ENCODE measurements at regions not wholly inside any gene's neighbourhood (a gene's known extent, or its start where the extent isn't known, plus 50 kb on each side); places are given as distances from the start of the nearest gene placed in this dataset.

GRCh38 chr9:135269912-135270830 is 182.7 kb downstream of the OLFM1 start:
- Mint-ChIP-seq H3K36me3 (ENCODE audit: low read depth) (no peaks in the 10 kb centered on the region), H3K4me3 (no peak overlapping the region), H3K27me3 (peaks cover 9% of the 10 kb centered on the region), H3K9me3 (no peaks in the 10 kb centered on the region), H3K4me1 (no peaks in the 10 kb centered on the region), H3K27ac (no peak overlapping the region)
- ATAC-seq (replicated peaks) = no peak

- no peak overlapping the region for H3K4me3 Mint-ChIP-seq
- no peak for ATAC-seq (replicated peaks)
- peaks cover 10% of the 10 kb centered on the region for H3K27me3 Mint-ChIP-seq
- no peaks in the 10 kb centered on the region for H3K9me3 Mint-ChIP-seq
- H3K27ac Mint-ChIP-seq = no peak overlapping the region
- H3K36me3 Mint-ChIP-seq (ENCODE audit: low read depth) = no peaks in the 10 kb centered on the region
- no peaks in the 10 kb centered on the region for H3K4me1 Mint-ChIP-seq
These were observed 184.0 kb downstream of the OLFM1 start for GRCh38 chr9:135271425-135271824.

DNA sequence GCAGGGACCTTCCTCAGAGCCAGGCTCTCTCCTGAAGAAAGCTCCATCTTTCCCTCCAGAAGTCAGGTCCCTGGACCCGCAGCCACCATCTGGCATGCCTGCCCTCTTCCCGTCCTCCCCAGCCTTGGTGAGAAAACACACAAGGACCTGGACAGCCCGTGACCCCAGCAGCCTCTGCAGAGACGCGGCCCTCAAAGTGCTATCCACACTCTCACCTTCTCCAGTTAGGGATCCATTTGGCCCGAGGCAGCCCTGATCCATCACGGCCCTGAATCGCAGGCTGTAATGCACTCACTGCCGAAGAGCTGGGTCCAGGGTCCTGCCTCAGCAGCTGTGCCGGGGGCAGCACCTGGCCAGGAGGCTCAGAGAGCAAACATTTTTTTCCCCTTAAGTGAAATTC is 185.1 kb downstream of the OLFM1 start:
- no peak for ATAC-seq (replicated peaks)
- H3K27ac Mint-ChIP-seq = no peak overlapping the region
- H3K4me1 Mint-ChIP-seq = no peaks in the 10 kb centered on the region
- H3K36me3 Mint-ChIP-seq (ENCODE audit: low read depth) = no peaks in the 10 kb centered on the region
- H3K9me3 Mint-ChIP-seq = no peaks in the 10 kb centered on the region
- no peak overlapping the region for H3K4me3 Mint-ChIP-seq
- peaks cover 10% of the 10 kb centered on the region for H3K27me3 Mint-ChIP-seq

DNA sequence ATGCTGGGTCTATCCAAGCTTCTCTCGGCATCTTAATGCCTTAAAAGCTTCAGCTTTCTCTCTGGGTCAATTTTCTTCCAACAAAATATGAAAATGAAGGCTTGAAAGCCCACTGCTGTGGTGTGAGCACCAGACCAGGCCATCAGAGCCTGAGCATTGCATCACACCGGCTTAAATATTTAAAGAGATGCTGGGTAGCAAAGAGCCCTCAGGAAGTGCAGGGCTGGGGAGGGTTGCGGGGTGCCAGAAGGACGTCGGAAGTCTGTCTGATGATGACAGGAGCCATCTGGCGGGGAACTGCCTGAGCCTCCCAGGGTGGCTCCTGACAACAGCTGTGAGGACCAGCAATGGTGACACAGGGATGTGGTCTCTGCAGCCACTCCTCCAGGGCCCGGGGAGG is 185.5 kb downstream of the OLFM1 start:
- Mint-ChIP-seq H3K9me3 (no peaks in the 10 kb centered on the region), H3K4me3 (no peak overlapping the region), H3K36me3 (ENCODE audit: low read depth) (no peaks in the 10 kb centered on the region), H3K27me3 (peaks cover 13% of the 10 kb centered on the region), H3K27ac (no peak overlapping the region), H3K4me1 (no peaks in the 10 kb centered on the region)
- ATAC-seq (replicated peaks) = no peak

DNA sequence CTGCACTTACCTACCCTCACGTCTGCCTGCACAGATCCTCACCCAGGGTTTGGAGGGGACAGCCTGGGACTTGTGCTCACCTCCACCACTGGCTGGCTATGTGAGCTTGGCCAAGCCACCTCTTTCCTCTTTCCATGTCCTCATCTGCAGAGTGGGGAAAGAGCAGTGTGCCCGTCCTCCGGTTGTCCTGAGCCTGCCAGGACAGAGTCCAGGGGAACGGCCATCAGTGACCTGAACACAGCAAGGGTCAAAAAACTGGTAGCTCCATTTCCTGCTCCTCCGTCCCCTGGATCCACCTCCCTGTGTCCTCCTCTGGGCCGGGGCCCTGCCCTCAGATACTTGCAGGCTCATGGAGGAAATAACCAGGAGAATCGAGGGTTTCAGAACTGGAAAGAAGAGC is 187.7 kb downstream of the OLFM1 start:
- H3K4me1 Mint-ChIP-seq = no peaks in the 10 kb centered on the region
- ATAC-seq (replicated peaks) = no peak
- no peaks in the 10 kb centered on the region for H3K36me3 Mint-ChIP-seq (ENCODE audit: low read depth)
- H3K27ac Mint-ChIP-seq = no peak overlapping the region
- no peak overlapping the region for H3K4me3 Mint-ChIP-seq
- peaks cover 15% of the 10 kb centered on the region for H3K27me3 Mint-ChIP-seq
- no peaks in the 10 kb centered on the region for H3K9me3 Mint-ChIP-seq

- Mint-ChIP-seq H3K36me3 (ENCODE audit: low read depth) (no peaks in the 10 kb centered on the region), H3K4me1 (no peaks in the 10 kb centered on the region), H3K27ac (no peak overlapping the region), H3K9me3 (no peaks in the 10 kb centered on the region), H3K4me3 (no peak overlapping the region), H3K27me3 (peaks cover 15% of the 10 kb centered on the region)
- no peak for ATAC-seq (replicated peaks)
These were observed 188.3 kb downstream of the OLFM1 start for GRCh38 chr9:135275571-135276289.

DNA sequence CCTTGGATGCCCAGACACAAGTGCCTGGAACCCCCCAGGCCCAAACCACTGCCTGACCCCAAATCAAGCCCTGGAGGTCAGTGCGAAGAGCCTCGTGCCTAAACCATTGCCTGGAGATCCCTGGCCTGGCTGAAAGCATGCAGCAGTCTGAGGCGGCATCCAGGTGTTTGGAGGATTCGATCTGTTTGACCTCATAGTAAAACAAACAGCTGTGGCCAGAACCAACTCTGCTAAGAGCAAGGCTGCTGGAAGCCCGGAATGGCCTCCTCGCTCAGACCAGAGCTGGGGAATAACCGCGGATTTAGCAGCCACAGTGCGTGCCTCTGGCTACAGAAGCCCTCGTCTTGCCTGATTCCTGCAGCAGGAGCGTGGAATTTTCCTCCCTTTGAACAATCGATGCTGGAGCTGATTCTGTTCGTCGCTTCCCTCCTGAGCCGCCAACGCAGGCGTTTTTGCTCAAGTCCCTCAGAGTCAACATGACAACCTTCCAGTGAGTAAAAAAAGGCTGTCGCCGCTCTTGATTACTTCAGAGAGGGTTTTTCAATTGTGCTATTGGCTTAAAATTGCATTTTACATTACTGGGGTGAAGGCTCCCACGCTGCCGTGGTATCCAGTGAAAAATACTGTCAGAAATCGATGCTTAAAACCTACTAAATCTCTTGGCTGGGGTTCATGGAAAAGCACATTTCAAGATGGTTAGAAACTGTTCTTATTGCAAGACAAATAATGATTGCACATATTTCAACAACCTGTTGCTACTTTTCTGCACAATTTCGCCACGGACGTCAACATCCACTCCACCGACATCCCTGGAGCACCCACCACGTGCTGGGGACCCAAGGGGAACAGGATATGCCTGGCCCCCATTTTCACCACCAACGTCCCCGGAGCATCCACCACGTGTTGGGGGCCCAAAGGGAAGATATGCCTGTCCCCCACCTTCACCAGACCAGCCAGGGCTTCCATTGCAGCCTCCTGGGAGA is 190.0 kb downstream of the OLFM1 start:
- ATAC-seq (replicated peaks) = no peak
- Mint-ChIP-seq H3K4me3 (no peak overlapping the region), H3K9me3 (no peaks in the 10 kb centered on the region), H3K27ac (no peak overlapping the region), H3K27me3 (peaks cover 9% of the 10 kb centered on the region), H3K4me1 (no peaks in the 10 kb centered on the region), H3K36me3 (ENCODE audit: low read depth) (no peaks in the 10 kb centered on the region)

GRCh38 chr9:135278586-135278985 is 191.1 kb downstream of the OLFM1 start:
- Mint-ChIP-seq H3K27me3 (peaks cover 9% of the 10 kb centered on the region), H3K4me3 (no peak overlapping the region), H3K4me1 (no peaks in the 10 kb centered on the region), H3K9me3 (no peaks in the 10 kb centered on the region), H3K36me3 (ENCODE audit: low read depth) (no peaks in the 10 kb centered on the region), H3K27ac (no peak overlapping the region)
- no peak for ATAC-seq (replicated peaks)

DNA sequence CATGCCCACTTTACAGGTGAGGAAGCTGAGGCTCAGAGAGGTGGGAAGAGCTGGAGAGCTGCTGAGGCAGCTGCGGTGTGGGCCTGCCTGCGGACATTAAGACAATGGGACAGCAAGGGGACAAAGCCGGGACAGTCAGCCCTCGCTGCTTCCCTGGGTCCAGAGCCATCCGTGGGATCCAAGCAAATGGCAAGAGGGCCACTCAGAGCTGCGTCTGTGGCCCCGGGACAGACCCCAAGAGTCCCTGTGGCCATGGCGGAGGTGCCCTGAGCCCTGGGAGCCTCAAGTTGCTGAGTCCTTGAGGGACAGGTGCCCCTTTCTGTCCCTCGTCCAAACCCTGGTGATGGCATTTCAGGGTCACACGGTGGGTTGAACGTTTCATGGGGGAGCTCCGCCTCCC is 191.9 kb downstream of the OLFM1 start:
- Mint-ChIP-seq H3K27me3 (peaks cover 9% of the 10 kb centered on the region), H3K4me1 (no peaks in the 10 kb centered on the region)

GRCh38 chr9:135279834-135280393 is 192.4 kb downstream of the OLFM1 start:
- Mint-ChIP-seq H3K36me3 (ENCODE audit: low read depth) (no peaks in the 10 kb centered on the region), H3K9me3 (no peaks in the 10 kb centered on the region), H3K4me1 (no peaks in the 10 kb centered on the region), H3K27me3 (peaks cover 9% of the 10 kb centered on the region), H3K27ac (no peak overlapping the region), H3K4me3 (no peak overlapping the region)
- no peak for ATAC-seq (replicated peaks)

More for the DNA sequence above, 191.9 kb downstream of the OLFM1 start:
- ATAC-seq (replicated peaks) = no peak
- Mint-ChIP-seq H3K36me3 (ENCODE audit: low read depth) (no peaks in the 10 kb centered on the region), H3K4me3 (no peak overlapping the region), H3K27ac (no peak overlapping the region), H3K9me3 (no peaks in the 10 kb centered on the region)

DNA sequence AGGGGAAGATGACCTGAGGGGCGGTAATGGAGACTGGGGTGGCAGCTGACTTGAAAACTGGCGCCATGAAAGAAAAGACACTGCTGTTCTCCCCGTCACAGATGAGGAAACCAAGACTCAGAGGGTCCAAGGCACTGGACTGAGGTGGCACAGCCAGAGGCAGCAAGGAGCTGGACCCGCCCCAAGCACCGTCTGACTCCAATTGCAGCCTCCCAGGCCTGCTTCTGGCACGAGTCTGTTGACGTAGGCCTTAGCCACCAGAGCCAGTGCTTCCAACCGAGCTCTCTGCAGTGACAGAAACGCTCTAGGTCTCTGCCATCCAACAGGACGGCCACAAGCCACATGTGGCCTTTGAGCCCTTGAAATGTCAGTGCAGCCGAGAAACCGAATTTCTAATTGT is 193.2 kb downstream of the OLFM1 start:
- Mint-ChIP-seq H3K4me3 (no peak overlapping the region), H3K4me1 (no peaks in the 10 kb centered on the region), H3K36me3 (ENCODE audit: low read depth) (no peaks in the 10 kb centered on the region), H3K27ac (no peak overlapping the region), H3K27me3 (peaks cover 9% of the 10 kb centered on the region), H3K9me3 (no peaks in the 10 kb centered on the region)
- no peak for ATAC-seq (replicated peaks)

GRCh38 chr9:135281151-135281550 is 193.7 kb downstream of the OLFM1 start:
- Mint-ChIP-seq H3K27ac (no peak overlapping the region), H3K9me3 (no peaks in the 10 kb centered on the region), H3K36me3 (ENCODE audit: low read depth) (no peaks in the 10 kb centered on the region), H3K27me3 (peaks cover 7% of the 10 kb centered on the region), H3K4me3 (no peak overlapping the region), H3K4me1 (no peaks in the 10 kb centered on the region)
- no peak for ATAC-seq (replicated peaks)

DNA sequence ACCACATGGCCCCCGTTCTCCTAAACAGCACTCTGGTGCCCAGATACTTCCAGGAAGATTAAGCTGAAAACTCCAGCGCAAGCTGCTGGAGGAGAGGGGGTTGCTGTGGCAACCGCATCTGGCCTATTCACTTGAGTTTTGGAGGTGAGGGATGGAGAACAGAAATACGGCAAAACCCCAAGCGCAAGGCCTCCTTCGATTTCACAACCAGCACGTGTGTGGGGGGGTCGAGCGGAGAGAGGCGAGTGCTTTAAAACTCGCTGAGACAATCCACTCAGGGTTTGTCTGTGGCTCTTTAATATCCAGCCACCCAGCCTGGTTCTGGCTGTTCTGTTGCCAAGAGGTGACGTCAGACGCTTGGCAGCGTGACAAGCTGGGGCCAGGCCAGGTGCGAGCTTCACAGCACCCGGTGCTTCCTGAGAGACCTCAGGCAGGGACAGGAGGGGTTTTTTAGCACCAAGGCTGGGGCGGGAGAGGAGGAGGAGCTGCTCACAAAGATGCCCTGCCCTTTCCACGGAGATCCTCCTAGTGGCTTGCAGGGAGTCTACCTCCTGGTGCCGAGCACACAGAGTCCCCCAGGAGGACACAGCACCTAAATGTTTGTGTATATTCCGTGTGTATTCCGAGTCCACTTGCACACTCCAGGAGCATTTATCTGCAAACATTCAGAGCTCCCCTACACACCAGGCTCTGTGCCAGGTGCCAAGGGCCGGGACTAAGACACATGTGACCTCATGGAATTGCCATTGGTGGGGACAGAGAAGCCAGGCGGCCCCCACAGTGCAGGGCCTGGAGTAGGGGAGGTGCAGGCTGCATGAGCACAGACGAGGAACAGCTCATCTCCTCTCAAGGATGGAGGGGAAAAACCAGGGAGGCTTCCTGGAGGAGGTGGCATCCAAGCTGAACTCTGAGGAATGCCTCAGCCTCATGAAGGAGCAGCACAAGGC is 194.6 kb downstream of the OLFM1 start:
- H3K36me3 Mint-ChIP-seq (ENCODE audit: low read depth) = no peaks in the 10 kb centered on the region
- no peak for ATAC-seq (replicated peaks)
- no peaks in the 10 kb centered on the region for H3K4me1 Mint-ChIP-seq
- H3K4me3 Mint-ChIP-seq = no peak overlapping the region
- no peak overlapping the region for H3K27ac Mint-ChIP-seq
- H3K9me3 Mint-ChIP-seq = no peaks in the 10 kb centered on the region
- peaks cover 4% of the 10 kb centered on the region for H3K27me3 Mint-ChIP-seq

All from activated T-helper 17 cell treated with anti-CD3 and anti-CD28 coated beads, Interleukin-2, amount 50 U/mL, for 72 hours (primary cell).